C4-2B (cell line): ENCODE measurements at regions not wholly inside any gene's neighbourhood (a gene's known extent, or its start where the extent isn't known, plus 50 kb on each side); places are given as distances from the start of the nearest gene placed in this dataset.

Source experiments
- ZFX ChIP-seq: fragments of 450-650 bp; IDR thresholded peaks from 2 replicates; pipeline ENCODE4 v1.6.1; 2017
- TF ChIP-seq, protein P1 (sequence below): fragments of 450-650 bp; conservative IDR thresholded peaks from 2 replicates; pipeline ENCODE4 v1.5.1; 2017; ENCODE audit warnings: mild to moderate bottlenecking

DNA sequence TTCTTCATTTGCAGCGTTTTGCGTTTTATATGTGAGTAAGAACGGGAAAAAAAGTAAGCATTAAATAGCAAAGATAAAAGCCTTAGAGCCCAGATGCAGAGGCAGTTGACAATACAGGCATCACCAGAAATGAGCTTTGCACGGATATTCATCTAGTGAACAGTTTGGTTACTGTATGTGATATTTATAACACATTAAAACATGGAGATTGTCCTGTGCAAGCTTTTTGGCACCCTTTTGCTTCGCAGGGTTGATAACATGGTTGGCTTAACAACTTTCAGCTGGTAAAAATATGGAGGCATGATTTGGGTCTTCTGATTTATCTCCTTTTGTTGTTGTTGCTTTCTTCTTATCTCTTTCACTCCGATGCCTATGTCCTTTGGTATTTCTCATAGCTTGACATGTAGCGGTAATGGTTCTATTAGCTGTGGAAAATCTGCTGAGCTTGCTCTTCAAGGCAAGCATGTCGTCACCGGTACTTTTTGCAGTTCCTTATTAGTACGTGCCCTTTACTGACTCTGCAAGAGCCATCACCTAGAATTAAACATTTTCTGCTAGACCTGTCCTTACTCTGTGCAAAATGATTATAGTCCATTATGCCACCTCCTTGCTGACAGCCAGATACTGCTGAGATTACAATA, 102.9 kb downstream of the PCDH7 start:
- TF ChIP-seq, protein P1, sequence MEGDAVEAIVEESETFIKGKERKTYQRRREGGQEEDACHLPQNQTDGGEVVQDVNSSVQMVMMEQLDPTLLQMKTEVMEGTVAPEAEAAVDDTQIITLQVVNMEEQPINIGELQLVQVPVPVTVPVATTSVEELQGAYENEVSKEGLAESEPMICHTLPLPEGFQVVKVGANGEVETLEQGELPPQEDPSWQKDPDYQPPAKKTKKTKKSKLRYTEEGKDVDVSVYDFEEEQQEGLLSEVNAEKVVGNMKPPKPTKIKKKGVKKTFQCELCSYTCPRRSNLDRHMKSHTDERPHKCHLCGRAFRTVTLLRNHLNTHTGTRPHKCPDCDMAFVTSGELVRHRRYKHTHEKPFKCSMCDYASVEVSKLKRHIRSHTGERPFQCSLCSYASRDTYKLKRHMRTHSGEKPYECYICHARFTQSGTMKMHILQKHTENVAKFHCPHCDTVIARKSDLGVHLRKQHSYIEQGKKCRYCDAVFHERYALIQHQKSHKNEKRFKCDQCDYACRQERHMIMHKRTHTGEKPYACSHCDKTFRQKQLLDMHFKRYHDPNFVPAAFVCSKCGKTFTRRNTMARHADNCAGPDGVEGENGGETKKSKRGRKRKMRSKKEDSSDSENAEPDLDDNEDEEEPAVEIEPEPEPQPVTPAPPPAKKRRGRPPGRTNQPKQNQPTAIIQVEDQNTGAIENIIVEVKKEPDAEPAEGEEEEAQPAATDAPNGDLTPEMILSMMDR = no peak
- no peak for TF ChIP-seq ZFX
